Caco-2 (cell line): ENCODE measurements at regions not wholly inside any gene's neighbourhood (a gene's known extent, or its start where the extent isn't known, plus 50 kb on each side); places are given as distances from the start of the nearest gene placed in this dataset.
A peak's percentile ranks its signal among the peaks of the same experiment; 100 is the strongest.

Experiments used
- BruUV-seq: library from RNA; stranded (reverse); fragments of 400-500 nt; replicated peaks from 2 replicates; lab custom pipeline; 2021; lab: Mats Ljungman, UMichigan
- CTCF ChIA-PET: fragments of 300-600 bp; sonication (Branson Sonifier 250); formaldehyde crosslinking; loops from one replicate; lab custom pipeline; 2022; ENCODE audit warnings: antibody characterized with exemption; lab: Charles Lee
- POLR2A ChIA-PET: fragments of 300-600 bp; sonication (Branson Sonifier 250); formaldehyde crosslinking; loops from one replicate; lab custom pipeline; 2022; ENCODE audit warnings: antibody characterized with exemption; lab: Charles Lee
- DNase-seq, 2 experiments: peaks; one replicate each; pipeline versions ENCODE4 v3.0.0 to v3.0.0-alpha.2; 2020 to 2022
- H3K27me3 ChIP-seq: replicated peaks from 2 replicates; pipeline ENCODE4 v1.6.0; 2011; ENCODE audit warnings: low read length; ENCODE audit not compliant: control insufficient read depth, insufficient read depth
- H3K36me3 ChIP-seq: 2 replicates; pipeline ENCODE4 v1.5.1; 2011; ENCODE audit warnings: low read length; ENCODE audit not compliant: control insufficient read depth, insufficient read depth
- H3K4me1 ChIP-seq: fragments of 250-450 bp; sonication (Bioruptor Pico); 2 replicates; pipeline ENCODE4 v1.5.1; 2020; ENCODE audit warnings: mild to moderate bottlenecking
- H3K4me3 ChIP-seq: 2 replicates; pipeline ENCODE4 v1.5.1; 2011; ENCODE audit warnings: low read depth, mild to moderate bottlenecking, control low read depth, low read length
- H3K9me3 ChIP-seq: fragments of 250-450 bp; sonication (Bioruptor Pico); 2 replicates; pipeline ENCODE4 v1.5.1; 2020; ENCODE audit warnings: mild to moderate bottlenecking, moderate library complexity
- H3K27ac Mint-ChIP-seq: one replicate; pipeline ENCODE4 v1.8.0; 2022; ENCODE audit warnings: mixed read lengths; ENCODE audit not compliant: unreplicated experiment
- H3K27me3 Mint-ChIP-seq: one replicate; pipeline ENCODE4 v1.8.0; 2022; ENCODE audit warnings: mixed read lengths; ENCODE audit not compliant: insufficient read depth, unreplicated experiment
- H3K36me3 Mint-ChIP-seq: one replicate; pipeline ENCODE4 v1.8.0; 2022; ENCODE audit warnings: mild to moderate bottlenecking, mixed read lengths; ENCODE audit not compliant: insufficient read depth, unreplicated experiment
- H3K4me1 Mint-ChIP-seq: one replicate; pipeline ENCODE4 v1.8.0; 2022; ENCODE audit warnings: low read depth, mixed read lengths; ENCODE audit not compliant: unreplicated experiment
- H3K4me3 Mint-ChIP-seq: one replicate; pipeline ENCODE4 v1.8.0; 2022; ENCODE audit warnings: mild to moderate bottlenecking, moderate library complexity, mixed read lengths; ENCODE audit not compliant: unreplicated experiment
- H3K9me3 Mint-ChIP-seq: one replicate; pipeline ENCODE4 v1.8.0; 2022; ENCODE audit warnings: mixed read lengths; ENCODE audit not compliant: unreplicated experiment
- CTCF ChIP-seq, 2 experiments: fragments of 200-600 bp in 1 of 2; IDR thresholded peaks; 1 replicate in 1 of 2; 2 replicates in 1 of 2; pipeline versions ENCODE4 v1.5.1 to v1.8.0; 2011 to 2022; ENCODE audit warnings: antibody characterized with exemption in 1 of 2, control low read depth in 1 of 2, inconsistent platforms in 1 of 2, low read depth in 1 of 2, low read length in 1 of 2, mild to moderate bottlenecking in 1 of 2, moderate library complexity in 1 of 2; ENCODE audit not compliant: insufficient read depth in 1 of 2, severe bottlenecking in 1 of 2, unreplicated experiment in 1 of 2
- intact Hi-C: fragments of 100-400 bp; cut with micrococcal nuclease; formaldehyde crosslinking; loops from one replicate; pipeline ENCODE4 v1.10.0; 2022; ENCODE audit not compliant: unreplicated experiment

- Histone ChIP-seq H3K9me3 (no peaks in the 10 kb centered on the region), H3K4me3 (no peak overlapping the region), H3K27me3 (no peaks in the 10 kb centered on the region), H3K36me3 (no peaks in the 10 kb centered on the region), H3K4me1 (no peaks in the 10 kb centered on the region)
- Mint-ChIP-seq H3K9me3 (no peaks in the 10 kb centered on the region), H3K4me1 (no peaks in the 10 kb centered on the region), H3K36me3 (no peaks in the 10 kb centered on the region), H3K27me3 (no peaks in the 10 kb centered on the region), H3K4me3 (no peak overlapping the region), H3K27ac (no peak overlapping the region)
- peak in 1 of 2 experiments; percentile 10 for TF ChIP-seq CTCF (IDR thresholded peaks at IDR 0.05; ENCODE audit: insufficient read depth in 1 of 2, low read depth in 1 of 2, low read length in 1 of 2, severe bottlenecking in 1 of 2, unreplicated experiment in 1 of 2)
- CTCF ChIA-PET, result no interaction called here
- no peak for DNase-seq
- no TSS peak for BruUV-seq
- POLR2A ChIA-PET, result no interaction called here
- intact Hi-C loops, result no loop called here
Observed at GRCh38 chr6:68443704-68444103, 191.4 kb upstream of the ADGRB3 start.

GRCh38 chr6:68427630-68428029 is 207.5 kb upstream of the ADGRB3 start:
- TF ChIP-seq CTCF (IDR thresholded peaks at IDR 0.05; ENCODE audit: insufficient read depth in 1 of 2, low read depth in 1 of 2, low read length in 1 of 2, severe bottlenecking in 1 of 2, unreplicated experiment in 1 of 2), result no peak
- H3K36me3 ChIP-seq, result no peaks in the 10 kb centered on the region
- intact Hi-C loops, result no loop called here
- POLR2A ChIA-PET, result no interaction called here
- no peak overlapping the region for H3K4me3 Mint-ChIP-seq
- no peak overlapping the region for H3K27ac Mint-ChIP-seq
- no peaks in the 10 kb centered on the region for H3K36me3 Mint-ChIP-seq
- no peak overlapping the region for H3K4me3 ChIP-seq
- H3K9me3 ChIP-seq, result no peaks in the 10 kb centered on the region
- CTCF ChIA-PET, result no interaction called here
- H3K4me1 ChIP-seq, result no peaks in the 10 kb centered on the region
- no peaks in the 10 kb centered on the region for H3K27me3 Mint-ChIP-seq
- no peak for DNase-seq
- no TSS peak for BruUV-seq
- no peaks in the 10 kb centered on the region for H3K4me1 Mint-ChIP-seq
- H3K27me3 ChIP-seq, result no peaks in the 10 kb centered on the region
- no peaks in the 10 kb centered on the region for H3K9me3 Mint-ChIP-seq

GRCh38 chr6:68410021-68410420 is 225.1 kb upstream of the ADGRB3 start:
- H3K36me3 ChIP-seq, result no peaks in the 10 kb centered on the region
- H3K27me3 ChIP-seq, result no peaks in the 10 kb centered on the region
- no peak overlapping the region for H3K27ac Mint-ChIP-seq
- ChIA-PET POLR2A (no interaction called here), CTCF (no interaction called here)
- no peaks in the 10 kb centered on the region for H3K9me3 ChIP-seq
- H3K36me3 Mint-ChIP-seq, result no peaks in the 10 kb centered on the region
- intact Hi-C loops, result no loop called here
- no peaks in the 10 kb centered on the region for H3K4me1 ChIP-seq
- H3K4me1 Mint-ChIP-seq, result no peaks in the 10 kb centered on the region
- H3K27me3 Mint-ChIP-seq, result no peaks in the 10 kb centered on the region
- no peak overlapping the region for H3K4me3 ChIP-seq
- H3K4me3 Mint-ChIP-seq, result no peak overlapping the region
- BruUV-seq, result no TSS peak
- H3K9me3 Mint-ChIP-seq, result no peaks in the 10 kb centered on the region
- no peak for DNase-seq
- TF ChIP-seq CTCF (IDR thresholded peaks at IDR 0.05; ENCODE audit: insufficient read depth in 1 of 2, low read depth in 1 of 2, low read length in 1 of 2, severe bottlenecking in 1 of 2, unreplicated experiment in 1 of 2), result no peak
